ENCODE measurements at regions not wholly inside any gene's neighbourhood (a gene's known extent, or its start where the extent isn't known, plus 50 kb on each side); places are given as distances from the start of the nearest gene placed in this dataset.

DNA sequence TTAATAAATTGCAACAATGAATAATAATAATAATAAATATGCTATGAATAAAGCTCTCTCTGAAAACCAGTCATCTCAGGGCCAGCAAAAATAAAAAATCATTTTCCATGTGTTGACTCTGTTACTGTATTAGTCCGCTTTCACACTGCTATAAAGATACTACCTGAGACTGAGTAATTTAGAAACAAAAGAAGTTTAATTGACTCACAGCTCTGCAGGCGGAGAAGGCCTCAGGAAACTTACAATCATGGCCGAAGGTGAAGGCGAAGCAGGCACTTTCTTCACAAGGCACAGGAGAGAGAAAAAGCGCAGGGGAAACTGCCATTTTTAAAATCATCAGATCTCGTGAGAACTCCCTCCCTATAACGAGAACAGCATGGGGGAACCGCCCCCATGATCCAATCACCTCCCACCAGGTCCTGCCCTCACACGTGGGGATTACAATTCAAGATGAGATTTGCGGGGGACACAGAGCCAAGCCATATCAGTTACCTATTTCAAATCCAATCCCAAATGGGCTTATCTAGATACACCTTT is 224.1 kb downstream of the IGSF11 start:
- no peaks in the 10 kb centered on the region for H3K27me3 ChIP-seq (ENCODE audit: control insufficient read depth in 3 of 3, insufficient read depth in 3 of 3, low read depth in 1 of 3, low read length in 3 of 3)
- H4K91ac ChIP-seq (ENCODE audit: low read depth, low read length, poor library complexity), result no peak overlapping the region
- no peak overlapping the region for H2AFZ ChIP-seq (ENCODE audit: low read length)
- H3K27ac ChIP-seq (replicated peaks; ENCODE audit: low read length), result no peak overlapping the region
- no peak overlapping the region for H3K4me2 ChIP-seq (ENCODE audit: insufficient read depth, low read length, poor library complexity, severe bottlenecking)
- H3K18ac ChIP-seq (ENCODE audit: low read length), result no peak overlapping the region
- no peaks in the 10 kb centered on the region for H3K79me1 ChIP-seq (ENCODE audit: low read depth, low read length)
- H3K9me3 ChIP-seq (replicated peaks in 1 of 2; ENCODE audit: control insufficient read depth in 2 of 2, insufficient read depth in 1 of 2, low read depth in 1 of 2, low read length in 2 of 2), result no peaks in the 10 kb centered on the region
- DNase-seq (ENCODE audit: low spot score), result no peak
- no peak overlapping the region for H3K9ac ChIP-seq (ENCODE audit: low read depth, low read length, poor library complexity)
- H2BK12ac ChIP-seq (ENCODE audit: low read length), result no peak overlapping the region
- peaks cover 0 to 3% of the 10 kb centered on the region in 2 donors for H3K4me1 ChIP-seq (ENCODE audit: control insufficient read depth in 2 of 2, insufficient read depth in 1 of 2, low read depth in 1 of 2, low read length in 2 of 2)
- no peaks in the 10 kb centered on the region for H3K36me3 ChIP-seq (replicated peaks in 1 of 2; ENCODE audit: control insufficient read depth in 2 of 2, insufficient read depth in 2 of 2, low read length in 2 of 2)
- H2BK5ac ChIP-seq (ENCODE audit: low read length), result no peak overlapping the region
- no peak overlapping the region for H3K14ac ChIP-seq (ENCODE audit: low read length)
- WGBS, 2 donors (ENCODE audit: extremely low coverage in 2 of 2, insufficient read length in 2 of 2, insufficient replicate concordance in 1 of 2), result no CpG with 5 or more reads among the region's 10 CpGs
- H3K23ac ChIP-seq (ENCODE audit: low read depth, low read length, poor library complexity), result no peak overlapping the region
- H3K4ac ChIP-seq (ENCODE audit: low read length), result no peak overlapping the region
- H2AK5ac ChIP-seq (ENCODE audit: low read depth, low read length), result no peak overlapping the region
- H4K8ac ChIP-seq (ENCODE audit: low read depth, low read length), result no peak overlapping the region
- H3K4me3 ChIP-seq (ENCODE audit: low read length in 2 of 2), result no peak overlapping the region
- no peak overlapping the region for H2BK120ac ChIP-seq (ENCODE audit: low read depth, low read length)
- H2BK15ac ChIP-seq (ENCODE audit: low read length), result no peak overlapping the region

DNA sequence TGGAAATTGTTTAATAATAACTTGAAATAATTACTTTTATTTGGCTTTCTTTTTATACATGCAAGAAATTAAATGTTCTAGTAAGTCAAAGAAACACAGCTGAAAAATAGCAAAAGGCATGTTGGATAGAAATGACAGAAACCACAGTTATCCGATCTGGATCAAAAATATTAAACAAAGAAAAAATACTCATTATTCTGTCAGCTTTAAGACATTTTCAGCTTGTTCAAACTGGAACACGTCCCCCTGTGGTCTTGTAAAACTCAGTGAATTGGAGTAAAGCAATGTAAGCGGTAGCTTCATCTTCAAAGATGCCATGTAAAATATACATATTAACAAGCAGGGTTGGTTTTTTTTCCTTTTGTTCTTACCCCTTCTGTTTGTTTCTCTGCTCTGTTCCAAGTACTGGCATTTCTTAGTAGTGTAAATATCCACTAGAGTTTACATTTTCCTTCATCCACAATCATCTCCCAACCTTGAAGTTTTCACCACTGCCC is 223.4 kb downstream of the IGSF11 start:
- no peak overlapping the region for H3K4ac ChIP-seq (ENCODE audit: low read length)
- no peaks in the 10 kb centered on the region for H3K9me3 ChIP-seq (replicated peaks in 1 of 2; ENCODE audit: control insufficient read depth in 2 of 2, insufficient read depth in 1 of 2, low read depth in 1 of 2, low read length in 2 of 2)
- H3K23ac ChIP-seq (ENCODE audit: low read depth, low read length, poor library complexity), result no peak overlapping the region
- no peak overlapping the region for H3K4me3 ChIP-seq (ENCODE audit: low read length in 2 of 2)
- H2BK15ac ChIP-seq (ENCODE audit: low read length), result no peak overlapping the region
- DNase-seq (ENCODE audit: low spot score), result no peak
- H4K8ac ChIP-seq (ENCODE audit: low read depth, low read length), result no peak overlapping the region
- no peak overlapping the region for H2AFZ ChIP-seq (ENCODE audit: low read length)
- no peak overlapping the region for H2BK120ac ChIP-seq (ENCODE audit: low read depth, low read length)
- no peak overlapping the region for H3K14ac ChIP-seq (ENCODE audit: low read length)
- H2AK5ac ChIP-seq (ENCODE audit: low read depth, low read length), result no peak overlapping the region
- H2BK5ac ChIP-seq (ENCODE audit: low read length), result no peak overlapping the region
- no peaks in the 10 kb centered on the region for H3K36me3 ChIP-seq (replicated peaks in 1 of 2; ENCODE audit: control insufficient read depth in 2 of 2, insufficient read depth in 2 of 2, low read length in 2 of 2)
- H4K91ac ChIP-seq (ENCODE audit: low read depth, low read length, poor library complexity), result no peak overlapping the region
- peaks cover 0 to 3% of the 10 kb centered on the region in 2 donors for H3K4me1 ChIP-seq (ENCODE audit: control insufficient read depth in 2 of 2, insufficient read depth in 1 of 2, low read depth in 1 of 2, low read length in 2 of 2)
- H3K79me1 ChIP-seq (ENCODE audit: low read depth, low read length), result no peaks in the 10 kb centered on the region
- no peak overlapping the region for H3K27ac ChIP-seq (replicated peaks; ENCODE audit: low read length)
- H3K27me3 ChIP-seq (ENCODE audit: control insufficient read depth in 3 of 3, insufficient read depth in 3 of 3, low read depth in 1 of 3, low read length in 3 of 3), result no peaks in the 10 kb centered on the region
- H3K4me2 ChIP-seq (ENCODE audit: insufficient read depth, low read length, poor library complexity, severe bottlenecking), result no peak overlapping the region
- no peak overlapping the region for H2BK12ac ChIP-seq (ENCODE audit: low read length)
- no CpG with 5 or more reads among the region's 3 CpGs for WGBS, 2 donors (ENCODE audit: extremely low coverage in 2 of 2, insufficient read length in 2 of 2, insufficient replicate concordance in 1 of 2)
- no peak overlapping the region for H3K9ac ChIP-seq (ENCODE audit: low read depth, low read length, poor library complexity)
- no peak overlapping the region for H3K18ac ChIP-seq (ENCODE audit: low read length)

DNA sequence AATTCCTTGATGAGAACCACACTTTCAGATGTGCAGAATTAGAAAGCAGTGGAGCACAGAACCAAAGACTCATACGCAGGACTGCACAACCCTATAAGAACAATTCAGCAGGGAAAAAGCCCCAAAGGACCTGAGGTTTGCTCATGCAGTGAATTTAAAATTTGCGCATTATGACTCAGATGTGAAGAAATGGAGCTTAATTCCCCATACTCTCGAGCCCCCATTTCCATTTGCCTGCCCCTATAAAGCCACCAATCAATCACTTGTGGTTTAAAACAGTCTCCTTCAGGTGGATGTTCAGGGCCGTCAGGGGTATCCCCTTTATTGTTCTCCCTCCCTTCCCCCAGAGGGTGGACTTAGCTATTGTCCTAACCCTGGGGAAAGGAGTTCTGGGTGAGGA is 221.2 kb downstream of the IGSF11 start:
- Histone ChIP-seq H3K27ac (replicated peaks; ENCODE audit: low read length) (no peak overlapping the region), H3K9me3 (replicated peaks in 1 of 2; ENCODE audit: control insufficient read depth in 2 of 2, insufficient read depth in 1 of 2, low read depth in 1 of 2, low read length in 2 of 2) (no peaks in the 10 kb centered on the region), H3K9ac (ENCODE audit: low read depth, low read length, poor library complexity) (no peak overlapping the region), H3K18ac (ENCODE audit: low read length) (no peak overlapping the region), H4K91ac (ENCODE audit: low read depth, low read length, poor library complexity) (no peak overlapping the region), H2BK5ac (ENCODE audit: low read length) (no peak overlapping the region), H3K27me3 (ENCODE audit: control insufficient read depth in 3 of 3, insufficient read depth in 3 of 3, low read depth in 1 of 3, low read length in 3 of 3) (no peaks in the 10 kb centered on the region), H2BK15ac (ENCODE audit: low read length) (no peak overlapping the region), H3K4me2 (ENCODE audit: insufficient read depth, low read length, poor library complexity, severe bottlenecking) (no peak overlapping the region), H2BK120ac (ENCODE audit: low read depth, low read length) (no peak overlapping the region), H3K23ac (ENCODE audit: low read depth, low read length, poor library complexity) (no peak overlapping the region), H3K4me3 (ENCODE audit: low read length in 2 of 2) (no peak overlapping the region), H4K8ac (ENCODE audit: low read depth, low read length) (no peak overlapping the region), H3K36me3 (replicated peaks in 1 of 2; ENCODE audit: control insufficient read depth in 2 of 2, insufficient read depth in 2 of 2, low read length in 2 of 2) (no peaks in the 10 kb centered on the region), H2AFZ (ENCODE audit: low read length) (no peak overlapping the region), H2BK12ac (ENCODE audit: low read length) (no peak overlapping the region), H2AK5ac (ENCODE audit: low read depth, low read length) (no peak overlapping the region), H3K79me1 (ENCODE audit: low read depth, low read length) (no peaks in the 10 kb centered on the region), H3K4me1 (ENCODE audit: control insufficient read depth in 2 of 2, insufficient read depth in 1 of 2, low read depth in 1 of 2, low read length in 2 of 2) (peaks cover 0 to 3% of the 10 kb centered on the region in 2 donors), H3K14ac (ENCODE audit: low read length) (no peak overlapping the region), H3K4ac (ENCODE audit: low read length) (no peak overlapping the region)
- no peak for DNase-seq (ENCODE audit: low spot score)
- WGBS, 2 donors (ENCODE audit: extremely low coverage in 2 of 2, insufficient read length in 2 of 2, insufficient replicate concordance in 1 of 2), result no CpG with 5 or more reads among the region's 4 CpGs

DNA sequence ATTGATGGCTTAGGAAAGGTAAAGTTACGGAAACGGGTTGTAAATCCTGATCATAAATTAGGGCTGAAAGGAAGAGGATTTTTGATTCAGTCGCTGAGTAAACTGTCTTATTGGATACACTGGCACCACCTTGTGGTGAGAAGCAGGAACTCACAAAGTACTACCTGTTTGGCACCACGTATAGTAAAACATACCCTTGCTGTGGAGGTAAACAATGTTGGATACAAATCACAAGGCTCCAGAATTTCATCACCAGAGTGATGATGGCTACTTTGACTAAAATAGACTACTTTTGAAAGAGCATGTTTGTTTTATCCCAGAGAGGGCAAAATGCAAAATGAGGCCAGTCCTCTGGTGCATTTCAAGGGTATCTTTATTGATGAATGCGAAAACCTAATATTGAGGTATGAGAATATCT is 216.9 kb downstream of the IGSF11 start:
- no peak overlapping the region for H2BK12ac ChIP-seq (ENCODE audit: low read length)
- no peak overlapping the region for H2AK5ac ChIP-seq (ENCODE audit: low read depth, low read length)
- DNase-seq (ENCODE audit: low spot score), result peak; percentile 53
- H3K4me3 ChIP-seq (ENCODE audit: low read length in 2 of 2), result no peak overlapping the region
- H3K27me3 ChIP-seq (ENCODE audit: control insufficient read depth in 3 of 3, insufficient read depth in 3 of 3, low read depth in 1 of 3, low read length in 3 of 3), result no peaks in the 10 kb centered on the region
- H3K9me3 ChIP-seq (replicated peaks in 1 of 2; ENCODE audit: control insufficient read depth in 2 of 2, insufficient read depth in 1 of 2, low read depth in 1 of 2, low read length in 2 of 2), result no peaks in the 10 kb centered on the region
- no peak overlapping the region for H3K18ac ChIP-seq (ENCODE audit: low read length)
- no CpG with 5 or more reads among the region's 5 CpGs for WGBS, 2 donors (ENCODE audit: extremely low coverage in 2 of 2, insufficient read length in 2 of 2, insufficient replicate concordance in 1 of 2)
- no peak overlapping the region for H4K8ac ChIP-seq (ENCODE audit: low read depth, low read length)
- H3K14ac ChIP-seq (ENCODE audit: low read length), result no peak overlapping the region
- H3K9ac ChIP-seq (ENCODE audit: low read depth, low read length, poor library complexity), result no peak overlapping the region
- H3K4me1 ChIP-seq (ENCODE audit: control insufficient read depth in 2 of 2, insufficient read depth in 1 of 2, low read depth in 1 of 2, low read length in 2 of 2), result no peaks in the 10 kb centered on the region
- no peak overlapping the region for H3K4ac ChIP-seq (ENCODE audit: low read length)
- no peak overlapping the region for H2BK120ac ChIP-seq (ENCODE audit: low read depth, low read length)
- no peaks in the 10 kb centered on the region for H3K79me1 ChIP-seq (ENCODE audit: low read depth, low read length)
- H2AFZ ChIP-seq (ENCODE audit: low read length), result no peak overlapping the region
- H2BK5ac ChIP-seq (ENCODE audit: low read length), result no peak overlapping the region
- no peak overlapping the region for H4K91ac ChIP-seq (ENCODE audit: low read depth, low read length, poor library complexity)
- H2BK15ac ChIP-seq (ENCODE audit: low read length), result no peak overlapping the region
- no peak overlapping the region for H3K27ac ChIP-seq (replicated peaks; ENCODE audit: low read length)
- no peak overlapping the region for H3K4me2 ChIP-seq (ENCODE audit: insufficient read depth, low read length, poor library complexity, severe bottlenecking)
- H3K36me3 ChIP-seq (replicated peaks in 1 of 2; ENCODE audit: control insufficient read depth in 2 of 2, insufficient read depth in 2 of 2, low read length in 2 of 2), result no peaks in the 10 kb centered on the region
- H3K23ac ChIP-seq (ENCODE audit: low read depth, low read length, poor library complexity), result no peak overlapping the region

Data from neuronal stem cell (in vitro differentiated cells).